ENCODE measurements at regions not wholly inside any gene's neighbourhood (a gene's known extent, or its start where the extent isn't known, plus 50 kb on each side); places are given as distances from the start of the nearest gene placed in this dataset.
"Not testable (repeated sequence)": the region's sequence is repeated elsewhere in the genome, so short reads cannot be mapped to it uniquely, and the experiment has no call there.

- DNase-seq (ENCODE audit: low spot score): no peak
Measured at GRCh38 chr22:48639896-48640748, 1187.6 kb downstream of the BRD1 start.

- DNase-seq (ENCODE audit: low spot score): no peak
Measured at GRCh38 chr22:48639021-48639795, 1188.5 kb downstream of the BRD1 start.

GRCh38 chr22:48637231-48637630 lies 1190.4 kb downstream of the BRD1 start:
- no peak for DNase-seq (ENCODE audit: low spot score)

GRCh38 chr22:48636746-48637145 lies 1190.9 kb downstream of the BRD1 start:
- no peak for DNase-seq (ENCODE audit: low spot score)

- DNase-seq (ENCODE audit: low spot score): no peak
Measured at GRCh38 chr22:48635816-48636215, 1191.9 kb downstream of the BRD1 start.

- DNase-seq (ENCODE audit: low spot score): no peak
Measured at GRCh38 chr22:48635031-48635430, 1192.6 kb downstream of the BRD1 start.

- DNase-seq (ENCODE audit: low spot score): no peak
Measured at GRCh38 chr22:48633996-48634836, 1193.5 kb downstream of the BRD1 start.

- no peak for DNase-seq (ENCODE audit: low spot score)
Measured at GRCh38 chr22:48632646-48633246, 1194.9 kb downstream of the BRD1 start.

GRCh38 chr22:48631288-48631863 lies 1196.3 kb downstream of the BRD1 start:
- no peak for DNase-seq (ENCODE audit: low spot score)

GRCh38 chr22:48630848-48631247 lies 1196.8 kb downstream of the BRD1 start:
- no peak for DNase-seq (ENCODE audit: low spot score)

GRCh38 chr22:48630433-48630754 lies 1197.3 kb downstream of the BRD1 start:
- DNase-seq (ENCODE audit: low spot score): no peak

- no peak for DNase-seq (ENCODE audit: low spot score)
Measured at GRCh38 chr22:48629631-48630432, 1197.8 kb downstream of the BRD1 start.

- DNase-seq (ENCODE audit: low spot score): no peak
Measured at GRCh38 chr22:48628891-48629543, 1198.7 kb downstream of the BRD1 start.

- DNase-seq (ENCODE audit: low spot score): no peak
Measured at GRCh38 chr22:48627966-48628365, 1199.7 kb downstream of the BRD1 start.

GRCh38 chr22:48627203-48627602 lies 1200.5 kb downstream of the BRD1 start:
- DNase-seq (ENCODE audit: low spot score): peak; percentile 84

- DNase-seq (ENCODE audit: low spot score): no peak
Measured at GRCh38 chr22:48624401-48624800, 1203.3 kb downstream of the BRD1 start.

GRCh38 chr22:48622891-48623545 lies 1204.7 kb downstream of the BRD1 start:
- no peak for DNase-seq (ENCODE audit: low spot score)

GRCh38 chr22:48621085-48621484 lies 1206.6 kb downstream of the BRD1 start:
- no peak for DNase-seq (ENCODE audit: low spot score)

- not testable (repeated sequence) for DNase-seq (ENCODE audit: low spot score)
Measured at GRCh38 chr22:48620460-48620859, 1207.2 kb downstream of the BRD1 start.

- no peak for DNase-seq (ENCODE audit: low spot score)
Measured at GRCh38 chr22:48619721-48620120, 1208.0 kb downstream of the BRD1 start.

Data from AG08395 (cell line).